ENCODE measurements at regions not wholly inside any gene's neighbourhood (a gene's known extent, or its start where the extent isn't known, plus 50 kb on each side); places are given as distances from the start of the nearest gene placed in this dataset.

DNA sequence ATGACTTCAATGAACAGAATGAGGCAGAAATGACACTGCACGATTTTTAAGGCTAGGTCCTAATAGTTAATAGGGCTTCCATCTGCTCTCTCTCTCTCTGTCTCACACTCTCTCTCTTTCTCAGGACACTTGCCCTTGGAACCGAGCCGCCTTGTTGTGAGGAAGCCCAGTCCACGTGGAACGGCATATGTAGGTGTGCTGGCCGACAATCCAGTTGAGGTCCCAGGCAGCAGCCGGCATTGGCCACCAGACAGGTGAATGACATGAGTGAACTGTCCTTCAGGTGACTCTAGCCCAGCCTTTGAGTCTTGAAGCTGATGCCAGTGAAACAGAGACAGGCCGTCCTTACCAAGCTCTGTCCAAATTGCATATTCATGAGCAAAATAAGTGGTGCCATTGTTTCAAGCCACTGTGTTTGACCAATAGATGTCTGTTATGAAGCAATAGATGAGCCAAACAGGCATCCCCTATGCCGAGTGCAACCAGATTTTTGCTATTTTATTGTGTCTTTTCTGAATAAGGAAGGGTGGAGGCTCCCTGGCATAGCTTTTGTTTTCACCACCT lies 217.5 kb upstream of the LHX5 start:
- Histone ChIP-seq H3K4me3 (ENCODE audit: low read length) (no peak overlapping the region), H3K27me3 (ENCODE audit: control insufficient read depth, insufficient read depth, low read length, poor library complexity, severe bottlenecking) (no peaks in the 10 kb centered on the region), H3K9me3 (ENCODE audit: control insufficient read depth, low read length) (no peaks in the 10 kb centered on the region), H3K4me1 (ENCODE audit: control insufficient read depth, insufficient read depth, low read length) (no peaks in the 10 kb centered on the region), H3K27ac (ENCODE audit: low read depth, low read length) (no peak overlapping the region), H3K9ac (ENCODE audit: extremely low read depth, low read length, poor library complexity, severe bottlenecking) (no peak overlapping the region), H3K36me3 (ENCODE audit: control insufficient read depth, insufficient read depth, low read length) (no peaks in the 10 kb centered on the region)
- H3K27me3 Mint-ChIP-seq (ENCODE audit: insufficient read depth), result peaks cover 8% of the 10 kb centered on the region
- WGBS, 2 experiments (ENCODE audit: insufficient coverage in 1 of 2, insufficient read length in 1 of 2), result 85 to 92% methylated on average over 9 of the region's 9 CpGs
- no peaks in the 10 kb centered on the region for H3K36me3 Mint-ChIP-seq (ENCODE audit: low read depth)
- peaks cover 8% of the 10 kb centered on the region for H3K4me1 Mint-ChIP-seq
- peak; percentile 33 for DNase-seq
- no peak overlapping the region for H3K27ac Mint-ChIP-seq
- TF ChIP-seq CTCF (conservative IDR thresholded peaks at IDR 0.05), result no peak
- no peak overlapping the region for H3K4me3 Mint-ChIP-seq
- H3K9me3 Mint-ChIP-seq, result no peaks in the 10 kb centered on the region

GRCh38 chr12:113688313-113688712 lies 216.6 kb upstream of the LHX5 start:
- Mint-ChIP-seq H3K27ac (no peak overlapping the region), H3K4me1 (peaks cover 8% of the 10 kb centered on the region), H3K27me3 (ENCODE audit: insufficient read depth) (peaks cover 8% of the 10 kb centered on the region), H3K4me3 (no peak overlapping the region), H3K36me3 (ENCODE audit: low read depth) (no peaks in the 10 kb centered on the region), H3K9me3 (no peaks in the 10 kb centered on the region)
- Histone ChIP-seq H3K9me3 (ENCODE audit: control insufficient read depth, low read length) (no peaks in the 10 kb centered on the region), H3K36me3 (ENCODE audit: control insufficient read depth, insufficient read depth, low read length) (no peaks in the 10 kb centered on the region), H3K27ac (ENCODE audit: low read depth, low read length) (no peak overlapping the region), H3K9ac (ENCODE audit: extremely low read depth, low read length, poor library complexity, severe bottlenecking) (no peak overlapping the region), H3K4me1 (ENCODE audit: control insufficient read depth, insufficient read depth, low read length) (no peaks in the 10 kb centered on the region), H3K4me3 (ENCODE audit: low read length) (no peak overlapping the region), H3K27me3 (ENCODE audit: control insufficient read depth, insufficient read depth, low read length, poor library complexity, severe bottlenecking) (no peaks in the 10 kb centered on the region)
- TF ChIP-seq CTCF (conservative IDR thresholded peaks at IDR 0.05), result no peak
- WGBS, 2 experiments (ENCODE audit: insufficient coverage in 1 of 2, insufficient read length in 1 of 2), result 94 to 96% methylated on average over 5 of the region's 5 CpGs
- DNase-seq, result peak; percentile 52

- H3K27me3 Mint-ChIP-seq (ENCODE audit: insufficient read depth), result peaks cover 14% of the 10 kb centered on the region
- no peak overlapping the region for H3K9ac ChIP-seq (ENCODE audit: extremely low read depth, low read length, poor library complexity, severe bottlenecking)
- 90 to 94% methylated on average over 12 to 20 of the region's 20 CpGs for WGBS, 2 experiments (ENCODE audit: insufficient coverage in 1 of 2, insufficient read length in 1 of 2)
- H3K9me3 Mint-ChIP-seq, result no peaks in the 10 kb centered on the region
- peak overlapping the region; percentile 58 for H3K27ac ChIP-seq (ENCODE audit: low read depth, low read length)
- H3K4me3 Mint-ChIP-seq, result no peak overlapping the region
- H3K4me1 ChIP-seq (ENCODE audit: control insufficient read depth, insufficient read depth, low read length), result no peaks in the 10 kb centered on the region
- H3K27me3 ChIP-seq (ENCODE audit: control insufficient read depth, insufficient read depth, low read length, poor library complexity, severe bottlenecking), result no peaks in the 10 kb centered on the region
- no peaks in the 10 kb centered on the region for H3K36me3 Mint-ChIP-seq (ENCODE audit: low read depth)
- no peak for TF ChIP-seq CTCF (conservative IDR thresholded peaks at IDR 0.05)
- H3K36me3 ChIP-seq (ENCODE audit: control insufficient read depth, insufficient read depth, low read length), result no peaks in the 10 kb centered on the region
- H3K4me1 Mint-ChIP-seq, result peaks cover 8% of the 10 kb centered on the region
- no peak overlapping the region for H3K4me3 ChIP-seq (ENCODE audit: low read length)
- DNase-seq, result peak; percentile 39
- no peak overlapping the region for H3K27ac Mint-ChIP-seq
- H3K9me3 ChIP-seq (ENCODE audit: control insufficient read depth, low read length), result no peaks in the 10 kb centered on the region
Observed at GRCh38 chr12:113684908-113685782, 213.5 kb upstream of the LHX5 start.
